ENCODE measurements at regions not wholly inside any gene's neighbourhood (a gene's known extent, or its start where the extent isn't known, plus 50 kb on each side); places are given as distances from the start of the nearest gene placed in this dataset.

DNA sequence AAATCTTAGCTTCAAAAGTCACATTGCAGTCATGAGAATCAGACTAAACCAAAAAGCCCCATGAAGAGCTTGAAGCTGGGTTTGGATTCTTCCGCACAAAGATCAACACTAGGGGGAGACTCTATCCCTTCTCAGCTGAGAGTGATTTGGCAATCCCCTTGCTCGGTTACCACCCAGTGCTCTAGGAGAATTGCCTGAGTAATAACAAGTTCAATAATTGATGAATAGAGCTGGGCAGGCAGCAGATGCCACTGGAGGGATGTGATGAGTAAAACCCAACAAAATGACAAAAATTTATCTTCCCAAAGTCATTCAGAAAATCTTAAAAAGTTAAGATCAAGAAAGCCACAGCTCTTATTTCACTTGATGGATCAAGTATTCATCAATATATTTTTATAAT lies 185.6 kb upstream of the ARID2 start:
- TF ChIP-seq RNF2 (conservative IDR thresholded peaks at IDR 0.05; ENCODE audit: low read depth) (no peak), MXI1 (IDR thresholded peaks at IDR 0.05; ENCODE audit: borderline replicate concordance, low read depth, low read length) (no peak), NFE2L2 (IDR thresholded peaks at IDR 0.05; ENCODE audit: low read length) (no peak), SRSF9 (IDR thresholded peaks at IDR 0.05; ENCODE audit: borderline replicate concordance, insufficient read depth, low read depth, low read length, poor library complexity, severe bottlenecking) (no peak), EHMT2 (IDR thresholded peaks at IDR 0.05; ENCODE audit: borderline replicate concordance, low read depth, low read length) (no peak)
- TF ChIP-seq, protein P1, sequence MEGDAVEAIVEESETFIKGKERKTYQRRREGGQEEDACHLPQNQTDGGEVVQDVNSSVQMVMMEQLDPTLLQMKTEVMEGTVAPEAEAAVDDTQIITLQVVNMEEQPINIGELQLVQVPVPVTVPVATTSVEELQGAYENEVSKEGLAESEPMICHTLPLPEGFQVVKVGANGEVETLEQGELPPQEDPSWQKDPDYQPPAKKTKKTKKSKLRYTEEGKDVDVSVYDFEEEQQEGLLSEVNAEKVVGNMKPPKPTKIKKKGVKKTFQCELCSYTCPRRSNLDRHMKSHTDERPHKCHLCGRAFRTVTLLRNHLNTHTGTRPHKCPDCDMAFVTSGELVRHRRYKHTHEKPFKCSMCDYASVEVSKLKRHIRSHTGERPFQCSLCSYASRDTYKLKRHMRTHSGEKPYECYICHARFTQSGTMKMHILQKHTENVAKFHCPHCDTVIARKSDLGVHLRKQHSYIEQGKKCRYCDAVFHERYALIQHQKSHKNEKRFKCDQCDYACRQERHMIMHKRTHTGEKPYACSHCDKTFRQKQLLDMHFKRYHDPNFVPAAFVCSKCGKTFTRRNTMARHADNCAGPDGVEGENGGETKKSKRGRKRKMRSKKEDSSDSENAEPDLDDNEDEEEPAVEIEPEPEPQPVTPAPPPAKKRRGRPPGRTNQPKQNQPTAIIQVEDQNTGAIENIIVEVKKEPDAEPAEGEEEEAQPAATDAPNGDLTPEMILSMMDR (CRISPR knock-in tag; IDR thresholded peaks at IDR 0.05), result peak; percentile 77
- TF ChIP-seq, protein P2, sequence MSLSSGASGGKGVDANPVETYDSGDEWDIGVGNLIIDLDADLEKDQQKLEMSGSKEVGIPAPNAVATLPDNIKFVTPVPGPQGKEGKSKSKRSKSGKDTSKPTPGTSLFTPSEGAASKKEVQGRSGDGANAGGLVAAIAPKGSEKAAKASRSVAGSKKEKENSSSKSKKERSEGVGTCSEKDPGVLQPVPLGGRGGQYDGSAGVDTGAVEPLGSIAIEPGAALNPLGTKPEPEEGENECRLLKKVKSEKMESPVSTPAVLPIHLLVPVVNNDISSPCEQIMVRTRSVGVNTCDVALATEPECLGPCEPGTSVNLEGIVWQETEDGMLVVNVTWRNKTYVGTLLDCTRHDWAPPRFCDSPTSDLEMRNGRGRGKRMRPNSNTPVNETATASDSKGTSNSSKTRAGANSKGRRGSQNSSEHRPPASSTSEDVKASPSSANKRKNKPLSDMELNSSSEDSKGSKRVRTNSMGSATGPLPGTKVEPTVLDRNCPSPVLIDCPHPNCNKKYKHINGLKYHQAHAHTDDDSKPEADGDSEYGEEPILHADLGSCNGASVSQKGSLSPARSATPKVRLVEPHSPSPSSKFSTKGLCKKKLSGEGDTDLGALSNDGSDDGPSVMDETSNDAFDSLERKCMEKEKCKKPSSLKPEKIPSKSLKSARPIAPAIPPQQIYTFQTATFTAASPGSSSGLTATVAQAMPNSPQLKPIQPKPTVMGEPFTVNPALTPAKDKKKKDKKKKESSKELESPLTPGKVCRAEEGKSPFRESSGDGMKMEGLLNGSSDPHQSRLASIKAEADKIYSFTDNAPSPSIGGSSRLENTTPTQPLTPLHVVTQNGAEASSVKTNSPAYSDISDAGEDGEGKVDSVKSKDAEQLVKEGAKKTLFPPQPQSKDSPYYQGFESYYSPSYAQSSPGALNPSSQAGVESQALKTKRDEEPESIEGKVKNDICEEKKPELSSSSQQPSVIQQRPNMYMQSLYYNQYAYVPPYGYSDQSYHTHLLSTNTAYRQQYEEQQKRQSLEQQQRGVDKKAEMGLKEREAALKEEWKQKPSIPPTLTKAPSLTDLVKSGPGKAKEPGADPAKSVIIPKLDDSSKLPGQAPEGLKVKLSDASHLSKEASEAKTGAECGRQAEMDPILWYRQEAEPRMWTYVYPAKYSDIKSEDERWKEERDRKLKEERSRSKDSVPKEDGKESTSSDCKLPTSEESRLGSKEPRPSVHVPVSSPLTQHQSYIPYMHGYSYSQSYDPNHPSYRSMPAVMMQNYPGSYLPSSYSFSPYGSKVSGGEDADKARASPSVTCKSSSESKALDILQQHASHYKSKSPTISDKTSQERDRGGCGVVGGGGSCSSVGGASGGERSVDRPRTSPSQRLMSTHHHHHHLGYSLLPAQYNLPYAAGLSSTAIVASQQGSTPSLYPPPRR (CRISPR knock-in tag; IDR thresholded peaks at IDR 0.05; ENCODE audit: borderline replicate concordance), result no peak
